HepG2 (cell line): ENCODE measurements at regions not wholly inside any gene's neighbourhood (a gene's known extent, or its start where the extent isn't known, plus 50 kb on each side); places are given as distances from the start of the nearest gene placed in this dataset.

Experiments used
- EZH2 ChIP-seq: conservative IDR thresholded peaks from 2 replicates; pipeline ENCODE4 v1.6.1; 2012; ENCODE audit warnings: mild to moderate bottlenecking, low read depth, low read length, moderate library complexity
- MAX ChIP-seq: IDR thresholded peaks from 2 replicates; pipeline ENCODE4 v1.6.1; 2012; ENCODE audit warnings: inconsistent platforms
- POLR2AphosphoS5 ChIP-seq: IDR thresholded peaks from 2 replicates; pipeline ENCODE4 v1.6.1; 2012; ENCODE audit warnings: low read depth, low read length
- SP1 ChIP-seq, 2 experiments: fragments of 450-650 bp in 1 of 2; sonication (generic) in 1 of 2; formaldehyde crosslinking in 1 of 2; IDR thresholded peaks; 2 replicates each; pipeline versions ENCODE4 v1.4.0 to v1.6.1; 2016 to 2020; ENCODE audit warnings: missing genetic modification reagents in 1 of 2
- ZNF225 ChIP-seq: sonication (generic); formaldehyde crosslinking; IDR thresholded peaks from 2 replicates; pipeline ENCODE4 v1.4.0; 2020; ENCODE audit warnings: mild to moderate bottlenecking, missing genetic modification reagents
- ZNF234 ChIP-seq: sonication (generic); formaldehyde crosslinking; conservative IDR thresholded peaks from 2 replicates; pipeline ENCODE4 v1.5.1; 2020; ENCODE audit warnings: mild to moderate bottlenecking, missing genetic modification reagents
- ZNF256 ChIP-seq: sonication (generic); formaldehyde crosslinking; conservative IDR thresholded peaks from 2 replicates; pipeline ENCODE4 v1.4.0; 2020; ENCODE audit warnings: missing genetic modification reagents
- ZNF644 ChIP-seq: IDR thresholded peaks from 2 replicates; pipeline ENCODE4 v1.6.1; 2016; ENCODE audit warnings: low read depth

DNA sequence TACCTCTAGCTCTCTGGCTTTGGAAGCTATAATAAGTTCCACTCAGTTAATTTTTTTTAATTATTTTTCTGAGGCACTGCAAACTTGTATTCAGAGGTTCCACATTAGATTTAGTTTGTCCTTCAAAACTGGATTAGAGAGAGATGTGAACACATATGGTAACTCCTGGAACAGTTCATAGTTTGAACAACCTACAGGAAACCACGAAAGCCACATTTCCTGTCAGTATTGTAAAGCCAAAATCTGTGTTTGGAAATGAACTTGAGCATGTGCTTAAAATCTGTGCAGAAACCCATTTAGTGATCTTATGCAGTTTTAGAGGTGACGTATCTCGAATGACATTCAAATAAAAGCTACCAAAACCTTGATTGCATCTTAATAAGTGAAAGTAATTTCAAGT, 1952.0 kb downstream of the OLFM4 start:
- TF ChIP-seq ZNF225 (CRISPR knock-in tag) = no peak
- TF ChIP-seq ZNF256 (CRISPR knock-in tag) = no peak
- TF ChIP-seq POLR2AphosphoS5 = no peak
- no peak for TF ChIP-seq SP1 (IDR thresholded peaks at IDR 0.05)
- no peak for TF ChIP-seq SP1 (CRISPR knock-in tag; IDR thresholded peaks at IDR 0.05)
- TF ChIP-seq MAX = no peak
- no peak for TF ChIP-seq ZNF644
- TF ChIP-seq EZH2 = no peak
- no peak for TF ChIP-seq ZNF234
